Ishikawa (cell line): ENCODE measurements at regions not wholly inside any gene's neighbourhood (a gene's known extent, or its start where the extent isn't known, plus 50 kb on each side); places are given as distances from the start of the nearest gene placed in this dataset.

ENCODE experiments used
- CEBPB ChIP-seq: IDR thresholded peaks from 2 replicates; pipeline ENCODE4 v1.6.1; 2012
- CREB1 ChIP-seq: IDR thresholded peaks from 2 replicates; pipeline ENCODE4 v1.6.1; 2012; ENCODE audit warnings: low read depth
- EGR1 ChIP-seq: IDR thresholded peaks from 2 replicates; pipeline ENCODE4 v1.6.1; 2012
- EP300 ChIP-seq: IDR thresholded peaks from 2 replicates; pipeline ENCODE4 v1.6.1; 2012; ENCODE audit warnings: borderline replicate concordance
- FOXM1 ChIP-seq: IDR thresholded peaks from 2 replicates; pipeline ENCODE4 v1.6.1; 2012; ENCODE audit warnings: low read depth, borderline replicate concordance
- MAX ChIP-seq: IDR thresholded peaks from 2 replicates; pipeline ENCODE4 v1.6.1; 2012
- NFIC ChIP-seq: IDR thresholded peaks from 2 replicates; pipeline ENCODE4 v1.6.1; 2012
- RAD21 ChIP-seq: IDR thresholded peaks from 2 replicates; pipeline ENCODE4 v1.6.1; 2012; ENCODE audit warnings: low read depth
- REST ChIP-seq: IDR thresholded peaks from 2 replicates; pipeline ENCODE4 v1.6.1; 2012; ENCODE audit warnings: low read depth, mild to moderate bottlenecking
- TAF1 ChIP-seq: IDR thresholded peaks from 2 replicates; pipeline ENCODE4 v1.6.1; 2012; ENCODE audit warnings: low read depth, mild to moderate bottlenecking
- TCF12 ChIP-seq: IDR thresholded peaks from 2 replicates; pipeline ENCODE4 v1.6.1; 2012; ENCODE audit warnings: low read depth
- YY1 ChIP-seq: IDR thresholded peaks from 2 replicates; pipeline ENCODE4 v1.6.1; 2012; ENCODE audit warnings: low read depth
- ZBTB7A ChIP-seq: IDR thresholded peaks from 2 replicates; pipeline ENCODE4 v1.6.1; 2012; ENCODE audit warnings: low read depth

GRCh38 chr6:56002336-56002735 is 126.9 kb upstream of the BMP5 start:
- no peak for TF ChIP-seq YY1
- no peak for TF ChIP-seq REST
- no peak for TF ChIP-seq TAF1
- TF ChIP-seq FOXM1 = no peak
- TF ChIP-seq TCF12 = no peak
- no peak for TF ChIP-seq EP300
- TF ChIP-seq RAD21 = no peak
- no peak for TF ChIP-seq MAX
- no peak for TF ChIP-seq CREB1
- TF ChIP-seq NFIC = no peak
- TF ChIP-seq EGR1 = no peak
- no peak for TF ChIP-seq ZBTB7A
- no peak for TF ChIP-seq CEBPB
